PC-9 (cell line): ENCODE measurements at regions not wholly inside any gene's neighbourhood (a gene's known extent, or its start where the extent isn't known, plus 50 kb on each side); places are given as distances from the start of the nearest gene placed in this dataset.

Experiments
- CTCF ChIP-seq: fragments of 200-600 bp; sonication (generic); conservative IDR thresholded peaks from 2 replicates; pipeline ENCODE4 v1.6.1; 2017; ENCODE audit warnings: mixed run types, antibody characterized with exemption, mild to moderate bottlenecking, moderate library complexity
- EZH2 ChIP-seq: fragments of 200-600 bp; sonication (generic); IDR thresholded peaks from 2 replicates; pipeline ENCODE4 v1.8.0; 2017; ENCODE audit warnings: antibody characterized with exemption, low read depth

GRCh38 chrX:49762175-49762720 is 66.5 kb upstream of the PAGE1 start:
- no peak for TF ChIP-seq CTCF
- TF ChIP-seq EZH2, result no peak
